Stimulated activated CD4-positive, alpha-beta T cell treated with anti-CD3 and anti-CD28 coated beads, Interleukin-1b, Interleukin-23, amount 100 ng/mL, for 4 hours (primary cell): ENCODE measurements at regions not wholly inside any gene's neighbourhood (a gene's known extent, or its start where the extent isn't known, plus 50 kb on each side); places are given as distances from the start of the nearest gene placed in this dataset.
"Not testable (repeated sequence)": the region's sequence is repeated elsewhere in the genome, so short reads cannot be mapped to it uniquely, and the experiment has no call there.

ENCODE experiments used
- DNase-seq, 2 donors: peaks; one replicate each; pipeline ENCODE4 v3.0.0-alpha.2; 2020; ENCODE audit warnings: low read depth in 2 of 2

DNA sequence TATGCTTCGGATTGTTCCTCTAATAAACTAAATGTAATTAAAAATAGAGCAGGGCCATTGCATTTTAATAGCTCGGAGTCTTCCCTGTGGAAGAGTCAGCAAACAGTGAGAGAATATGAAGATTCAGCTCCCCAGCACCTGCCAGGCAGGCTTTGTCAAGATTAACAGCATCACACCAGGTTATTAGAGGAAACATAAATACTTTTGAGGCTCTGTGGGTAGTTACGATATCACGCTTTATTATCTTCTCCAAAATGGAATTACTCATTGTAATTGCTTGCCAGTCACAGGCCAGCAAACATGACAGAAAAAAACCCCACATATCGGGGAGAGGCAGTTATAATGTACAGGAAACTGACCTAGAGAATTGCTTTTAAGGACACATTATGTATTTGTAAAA is 303.9 kb downstream of the CPS1 start:
- no peak for DNase-seq

DNA sequence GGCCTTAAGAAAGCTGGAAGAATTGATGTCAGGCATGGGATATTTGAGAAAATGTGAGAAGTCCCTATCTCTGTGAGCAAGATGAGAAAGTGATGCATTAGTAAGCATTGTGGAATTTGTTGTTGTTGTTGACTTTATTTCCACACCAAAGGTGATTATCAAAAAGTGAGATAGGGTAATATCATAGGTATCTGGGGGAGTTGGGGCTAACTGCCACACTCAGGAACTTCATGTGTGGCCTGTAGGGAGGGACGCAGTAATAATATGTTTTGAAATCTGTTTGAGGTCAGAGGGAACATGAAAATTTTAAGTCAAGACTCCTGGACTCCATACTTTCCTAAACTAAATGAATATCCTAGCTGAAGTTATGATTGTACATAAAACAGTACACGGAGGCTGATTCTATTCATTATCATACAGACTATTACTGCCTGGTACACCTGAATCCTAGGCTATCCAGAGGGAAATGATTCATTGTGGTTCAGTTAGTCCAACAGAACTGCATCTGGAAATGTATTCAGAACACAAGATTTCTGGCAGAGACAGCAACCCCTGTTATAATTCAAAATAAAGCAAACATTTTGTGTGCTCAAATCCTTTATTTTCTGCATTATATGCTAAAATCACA is 304.8 kb downstream of the CPS1 start:
- DNase-seq: no peak

DNA sequence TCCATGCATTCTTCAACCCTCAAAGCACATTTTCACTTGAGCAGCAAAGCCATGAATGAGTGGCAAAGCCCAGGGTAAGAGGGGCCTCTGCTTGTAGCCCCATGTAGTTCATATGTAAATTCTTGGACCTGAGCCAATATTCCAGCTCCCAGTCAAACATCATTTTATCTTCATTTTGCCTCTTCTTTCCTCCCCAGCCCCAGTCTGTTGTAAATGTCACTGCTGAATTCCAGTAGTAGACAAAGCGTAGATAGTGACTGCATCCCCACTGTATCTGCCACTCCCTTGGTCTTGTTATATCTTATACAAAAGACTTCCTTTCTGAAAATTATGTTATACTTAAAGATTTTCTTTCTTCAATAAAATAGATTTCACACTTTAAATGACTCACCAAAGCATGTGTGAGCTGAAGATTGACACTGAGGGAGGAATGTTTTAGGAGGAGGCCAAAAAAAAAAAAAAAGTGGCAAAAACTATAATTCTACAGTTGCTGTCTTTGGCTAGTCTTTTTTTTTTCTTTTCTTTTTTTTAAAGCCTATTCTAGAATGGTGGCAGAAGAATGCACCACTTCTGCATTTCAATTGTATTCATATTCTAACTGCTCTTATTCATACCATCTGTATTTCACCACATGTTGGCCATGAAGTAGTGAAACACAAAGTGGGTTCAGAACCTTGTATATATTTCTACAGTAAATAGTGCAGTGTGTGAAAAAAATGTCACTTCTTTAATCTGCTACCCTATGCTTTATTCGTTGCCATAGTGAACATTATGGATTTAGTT is 306.1 kb downstream of the CPS1 start:
- DNase-seq: no peak

DNA sequence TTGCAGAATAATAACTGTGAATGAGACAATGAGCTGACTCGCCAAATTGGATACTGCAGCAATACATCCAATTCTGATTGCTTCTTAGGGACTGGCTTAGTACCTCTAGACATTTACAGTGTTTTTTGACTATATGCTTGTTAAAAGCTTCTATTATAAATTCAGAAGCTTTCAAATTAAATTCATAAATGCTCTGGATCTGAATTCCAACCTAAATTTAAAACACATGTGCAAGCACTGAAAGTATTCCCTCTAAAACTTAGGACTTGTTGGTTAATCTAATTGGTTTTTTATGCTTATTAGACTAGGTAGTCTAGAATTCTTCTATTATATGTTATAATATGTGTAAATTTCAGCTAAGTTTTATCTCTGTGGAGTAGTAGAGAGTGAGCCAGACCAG is 306.9 kb downstream of the CPS1 start:
- DNase-seq: no peak

DNA sequence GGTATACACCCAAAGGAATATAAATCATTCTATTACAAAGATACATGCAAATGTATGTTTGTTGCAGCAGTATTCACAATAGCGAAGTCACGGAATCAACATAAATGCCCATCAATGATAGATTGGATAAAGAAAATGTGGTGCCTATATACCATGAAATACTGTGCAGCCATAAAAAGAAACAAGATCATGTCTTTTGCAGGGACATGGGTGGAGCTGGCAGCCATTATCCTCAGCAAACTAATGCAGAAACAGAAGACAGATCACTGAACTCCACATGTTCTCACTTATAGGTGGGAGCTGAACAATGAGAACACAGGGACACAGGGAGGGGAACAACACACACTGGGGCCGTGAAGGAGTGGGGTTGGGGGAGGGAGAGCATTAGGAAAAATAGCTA is 315.2 kb downstream of the CPS1 start:
- not testable (repeated sequence) for DNase-seq

DNA sequence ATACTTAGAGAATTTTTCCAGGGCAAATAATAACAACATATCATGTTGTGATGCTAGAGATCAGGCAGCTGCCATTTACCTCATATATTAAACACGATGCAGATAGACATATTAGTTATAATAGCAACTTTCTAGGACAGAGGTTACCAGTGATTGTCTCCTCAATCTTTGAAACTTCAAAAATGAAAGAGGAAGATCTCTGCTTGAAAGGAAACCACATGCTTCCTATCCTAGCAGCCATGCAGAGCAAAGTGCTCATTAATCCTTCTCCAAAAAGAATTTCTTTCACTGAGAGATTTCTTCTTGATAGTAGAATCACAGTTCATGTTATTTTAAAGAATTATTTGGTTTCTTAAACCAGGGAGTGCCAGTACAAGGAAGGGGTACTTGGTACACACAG is 317.2 kb downstream of the CPS1 start:
- no peak for DNase-seq

DNA sequence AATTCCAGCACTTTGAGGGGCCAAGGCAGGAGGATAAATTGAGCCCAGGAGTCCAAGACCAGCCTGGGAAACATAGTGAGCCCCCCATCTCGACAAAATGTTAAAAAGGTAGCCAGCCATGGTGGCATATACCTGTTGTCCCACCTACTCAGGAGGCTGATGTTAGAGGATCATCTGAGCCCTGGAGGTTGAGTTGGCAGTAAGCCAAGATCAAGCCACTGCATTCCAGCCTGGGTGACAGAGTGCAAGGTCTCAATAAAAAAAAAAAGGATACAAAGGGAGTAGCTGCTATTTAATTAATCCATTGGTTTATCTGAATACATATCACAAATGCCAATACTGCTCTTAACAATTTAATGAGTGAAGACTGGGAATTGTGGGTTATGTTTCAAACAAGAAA is 327.8 kb downstream of the CPS1 start:
- no peak for DNase-seq

DNA sequence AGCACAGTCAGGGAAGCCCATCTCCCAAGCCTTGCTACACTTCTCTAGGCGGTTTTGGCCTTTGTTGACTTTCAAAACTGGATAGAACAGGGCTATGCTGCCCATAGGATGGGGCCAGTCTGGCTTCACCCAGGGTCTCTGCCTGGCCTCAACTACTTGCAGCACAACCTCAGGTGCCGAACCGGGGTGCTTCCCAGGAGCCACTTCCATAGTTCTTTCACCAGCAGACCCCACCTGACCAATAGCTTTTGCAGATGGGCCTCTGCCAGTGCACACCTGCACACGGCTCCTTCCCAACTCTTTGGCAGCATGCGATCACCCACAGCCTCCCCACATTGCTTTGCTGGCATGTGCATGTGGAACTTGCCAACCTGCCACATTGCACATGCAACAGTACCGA is 331.6 kb downstream of the CPS1 start:
- DNase-seq: no peak

DNA sequence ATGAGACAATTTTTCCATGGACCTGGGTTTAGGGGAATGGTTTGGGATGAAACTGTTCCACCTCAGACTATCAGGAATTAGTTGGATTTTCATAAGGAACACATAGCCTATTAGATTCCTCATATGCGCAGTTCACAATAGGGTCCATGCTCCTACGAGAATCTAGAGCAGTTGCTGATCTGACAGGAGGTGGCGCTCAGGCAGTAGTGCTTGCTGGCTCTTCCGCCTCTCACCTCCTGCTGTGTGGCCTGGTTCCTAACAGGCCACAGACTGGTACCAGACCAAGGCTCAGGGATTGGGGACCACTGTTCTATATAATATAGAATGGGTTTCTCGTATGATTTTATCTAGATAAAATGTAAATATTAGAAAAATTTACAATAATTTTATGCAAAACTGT is 338.7 kb downstream of the CPS1 start:
- no peak for DNase-seq

DNA sequence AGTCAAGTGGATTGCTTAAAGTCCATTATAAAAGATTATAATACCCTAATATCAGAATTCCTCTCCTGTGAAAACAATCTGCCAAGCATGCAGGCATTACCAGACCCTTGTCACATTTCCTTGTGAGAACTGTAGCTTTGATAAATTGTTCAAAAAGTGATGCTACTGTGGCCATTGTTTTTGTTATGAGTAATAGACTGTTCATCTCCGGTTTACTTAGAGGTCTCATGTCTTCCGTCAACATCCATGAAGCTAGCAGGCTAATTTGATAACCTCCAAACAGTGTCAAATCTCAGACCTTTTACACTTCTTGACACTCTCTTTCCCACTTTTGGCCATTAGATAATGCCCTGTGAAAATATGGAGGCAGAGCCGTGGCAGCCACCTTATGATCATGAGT is 342.7 kb downstream of the CPS1 start:
- DNase-seq: no peak

DNA sequence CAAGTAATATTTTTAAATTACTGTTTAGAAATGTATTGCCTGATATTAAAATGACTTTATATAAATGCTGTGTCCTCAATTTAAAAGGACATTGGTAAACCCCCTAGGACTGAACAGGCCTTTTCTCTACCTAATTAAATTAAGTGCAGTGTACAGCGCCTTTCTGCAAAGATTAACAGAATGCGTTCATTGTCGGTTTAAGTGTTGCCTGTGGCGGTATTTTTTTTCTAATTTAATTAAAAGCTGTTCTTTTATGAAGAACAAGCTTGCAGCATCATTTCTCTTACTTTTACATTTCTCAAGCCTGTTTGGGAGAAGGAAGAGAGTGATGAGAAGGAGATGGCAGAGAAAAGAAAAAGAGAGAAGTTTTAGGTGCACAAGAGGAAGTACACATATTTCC is 344.9 kb downstream of the CPS1 start:
- no peak for DNase-seq

DNA sequence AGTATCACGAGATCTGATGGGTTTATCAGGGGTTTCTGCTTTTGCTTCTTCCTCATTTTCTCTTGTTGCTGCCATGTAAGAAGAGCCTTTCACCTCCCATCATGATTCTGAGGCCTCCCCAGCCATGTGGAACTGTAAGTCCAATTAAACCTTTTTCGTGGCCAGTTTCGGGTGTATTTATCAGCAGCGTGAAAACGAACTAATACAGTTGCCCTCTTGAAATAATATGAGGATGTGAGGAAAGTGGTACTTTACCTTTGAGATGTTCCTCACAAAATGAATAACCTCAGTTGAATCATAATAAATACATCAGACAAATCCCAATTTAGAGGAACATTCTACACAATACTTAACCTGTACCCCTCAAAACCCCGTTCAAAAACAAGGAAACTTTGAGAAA is 356.4 kb downstream of the CPS1 start:
- DNase-seq: no peak

DNA sequence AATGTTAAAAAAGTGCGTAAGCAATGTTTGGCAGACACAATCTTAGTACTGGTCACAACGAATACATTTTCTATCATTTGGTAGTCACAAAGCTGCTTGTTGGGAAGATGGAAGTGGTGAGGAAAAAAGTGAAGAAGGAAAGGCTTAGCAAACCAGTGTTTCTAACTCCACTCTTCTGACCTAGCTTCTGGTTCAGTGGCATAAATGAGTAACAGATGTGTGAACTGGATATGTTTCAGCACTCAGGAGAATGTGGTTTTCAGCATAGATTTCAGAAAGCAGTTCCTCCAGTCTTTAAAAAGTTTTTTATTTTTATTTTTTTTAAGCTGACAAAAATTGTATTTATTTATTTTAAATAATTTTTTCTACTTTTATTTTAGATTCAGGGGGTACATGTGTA is 357.1 kb downstream of the CPS1 start:
- no peak for DNase-seq

DNA sequence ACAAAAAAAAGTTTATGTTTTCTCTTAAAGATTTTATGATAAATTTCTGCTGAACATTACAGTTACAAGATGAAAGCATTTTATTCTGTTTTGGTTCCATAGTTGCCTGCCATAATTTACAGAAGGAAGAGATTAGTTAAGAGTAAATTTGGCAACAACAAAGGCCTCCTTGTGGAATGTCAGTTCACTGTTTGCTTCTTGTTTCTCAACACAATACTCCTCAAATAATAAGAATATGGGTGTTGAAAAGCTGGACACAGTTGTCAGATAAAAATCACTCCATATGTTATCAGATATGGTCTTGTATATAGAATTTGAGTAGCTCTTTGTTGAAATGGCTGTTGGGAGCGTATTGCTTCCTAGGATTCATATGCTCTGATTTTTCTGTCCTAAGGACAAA is 359.5 kb downstream of the CPS1 start:
- no peak for DNase-seq

DNA sequence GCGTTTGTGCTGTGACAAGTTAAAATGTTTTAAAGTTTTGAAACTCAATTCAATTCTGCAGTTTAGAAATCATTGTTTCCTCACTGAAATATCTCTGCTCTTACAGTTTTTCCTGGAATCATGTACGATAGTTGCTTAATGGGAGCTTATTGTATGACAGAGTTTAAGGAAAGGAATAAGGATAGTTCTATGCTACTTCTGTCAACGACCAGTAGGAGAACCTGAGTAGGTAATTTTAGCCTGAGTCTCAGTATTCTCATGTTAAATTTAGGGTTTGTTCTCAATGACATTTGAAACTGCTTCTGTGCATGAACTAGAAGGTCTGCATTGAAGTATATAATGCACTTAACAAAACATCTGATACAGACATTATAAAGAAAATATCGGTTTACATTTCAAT is 361.1 kb downstream of the CPS1 start:
- no peak for DNase-seq

DNA sequence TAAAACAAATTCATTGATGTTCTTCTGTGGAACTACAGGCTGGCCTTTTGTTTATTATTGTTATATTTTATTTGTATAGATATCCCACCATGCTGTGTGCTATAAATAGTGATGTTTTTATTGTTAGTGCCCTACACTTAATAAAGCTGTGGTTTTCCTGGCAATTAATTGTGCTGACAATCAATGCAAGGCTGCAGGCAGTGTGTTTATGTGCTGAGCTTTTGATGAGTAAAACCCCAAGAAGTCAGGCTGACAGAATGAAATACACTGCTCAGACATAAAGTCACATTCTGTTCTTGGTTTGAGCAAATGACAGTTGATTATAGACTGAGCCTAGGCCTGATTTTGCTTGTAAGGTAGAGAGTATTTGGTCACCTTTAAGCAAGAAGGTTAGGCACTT is 362.7 kb downstream of the CPS1 start:
- no peak for DNase-seq

DNA sequence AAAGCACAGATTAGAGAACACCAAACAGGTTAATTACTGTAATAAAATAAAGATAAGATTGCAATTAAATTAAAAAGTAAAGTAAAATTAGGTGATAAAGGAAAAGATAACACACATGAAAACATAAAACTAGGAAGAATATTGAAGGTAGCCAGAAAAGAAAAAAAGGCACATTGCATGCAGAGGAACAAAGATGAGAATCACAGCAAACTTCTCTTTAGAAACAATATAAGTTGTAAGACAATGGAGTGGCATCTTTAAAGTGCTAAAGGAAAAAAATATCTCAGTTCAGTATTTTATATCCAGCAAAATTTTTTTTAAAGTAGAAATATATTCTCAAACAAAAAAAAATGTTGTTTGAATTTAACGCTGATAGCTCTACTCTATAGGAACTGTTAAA is 366.0 kb downstream of the CPS1 start:
- DNase-seq: no peak

DNA sequence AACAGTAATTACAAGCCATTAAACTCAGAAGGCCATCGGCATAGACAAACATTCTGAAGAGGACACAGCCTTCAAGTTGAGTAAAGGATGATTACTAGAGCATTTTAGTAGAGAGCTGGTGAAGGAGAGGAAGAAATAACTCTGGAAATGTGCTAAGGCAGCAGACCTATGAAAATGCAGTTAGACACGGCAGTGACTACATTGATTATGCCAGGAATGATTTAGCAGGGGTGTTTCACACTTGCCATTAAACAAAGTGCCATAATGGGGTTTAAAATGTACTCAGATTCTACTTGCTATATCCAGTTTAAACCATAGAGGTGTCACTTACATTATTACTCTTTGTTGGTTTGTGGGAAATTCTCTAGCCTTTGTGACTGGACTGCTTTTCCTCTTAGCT is 372.3 kb downstream of the CPS1 start:
- DNase-seq: no peak

DNA sequence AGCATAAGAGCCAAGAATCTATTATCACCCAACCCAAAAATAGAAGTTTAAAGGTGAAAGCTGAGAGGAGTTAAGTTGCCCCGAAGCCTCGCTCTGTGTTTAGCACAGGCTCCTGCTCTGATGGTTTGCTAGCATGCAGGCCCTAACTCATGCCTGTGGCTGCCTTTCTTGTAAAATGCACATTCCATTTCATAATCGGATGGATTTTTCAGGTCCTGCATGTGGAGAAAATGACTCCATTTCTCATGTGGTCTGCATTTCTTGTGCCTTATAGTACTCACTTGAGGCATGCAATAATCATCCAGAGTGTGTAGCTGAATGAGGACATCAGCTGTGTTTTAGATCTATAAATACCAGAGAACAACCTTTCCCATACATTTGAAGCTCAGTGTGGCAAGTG is 381.8 kb downstream of the CPS1 start:
- DNase-seq: no peak

DNA sequence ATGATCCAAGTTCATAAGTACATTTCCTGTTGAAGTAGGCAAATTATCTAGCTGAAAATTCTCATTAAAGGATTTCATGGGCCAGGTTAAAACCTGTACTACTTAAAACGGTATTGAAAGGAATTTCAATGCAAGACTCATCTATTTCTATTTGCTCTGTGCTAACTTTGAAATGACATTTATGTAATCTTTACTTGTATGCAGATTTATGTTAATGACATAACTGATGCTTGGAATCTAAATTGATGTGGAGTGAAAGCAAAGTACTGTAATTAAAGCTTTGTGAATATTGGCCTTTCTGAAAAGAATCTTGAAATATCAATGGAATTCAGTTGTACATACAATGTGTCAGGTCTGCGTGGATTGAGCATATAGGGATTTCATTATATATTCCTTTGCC is 390.0 kb downstream of the CPS1 start:
- no peak for DNase-seq

DNA sequence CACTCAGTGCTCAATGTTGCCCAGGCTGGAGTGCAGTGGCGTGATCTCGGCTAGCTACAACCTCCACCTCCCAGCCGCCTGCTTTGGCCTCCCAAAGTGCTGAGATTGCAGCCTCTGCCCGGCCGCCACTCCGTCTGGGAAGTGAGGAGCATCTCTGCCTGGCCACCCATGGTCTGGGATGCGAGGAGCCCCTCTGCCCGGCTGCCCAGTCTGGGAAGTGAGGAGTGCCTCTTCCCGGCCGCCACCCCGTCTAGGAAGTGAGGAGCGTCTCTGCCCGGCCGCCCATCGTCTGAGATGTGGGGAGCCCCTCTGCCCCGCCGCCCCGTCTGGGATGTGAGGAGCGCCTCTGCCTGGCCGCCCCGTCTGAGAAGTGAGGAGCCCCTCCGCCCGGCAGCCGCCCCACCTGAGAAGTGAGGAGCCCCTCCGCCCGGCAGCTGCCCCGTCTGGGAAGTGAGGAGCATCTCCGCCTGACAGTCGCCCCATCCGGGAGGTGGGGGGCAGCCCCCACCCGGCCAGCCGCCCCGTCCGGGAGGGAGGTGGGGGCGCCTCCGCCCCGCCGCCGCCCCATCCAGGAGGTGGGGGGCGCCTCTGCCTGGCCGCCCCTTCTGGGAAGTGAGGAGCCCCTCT is 394.1 kb downstream of the CPS1 start:
- not testable (repeated sequence) for DNase-seq

DNA sequence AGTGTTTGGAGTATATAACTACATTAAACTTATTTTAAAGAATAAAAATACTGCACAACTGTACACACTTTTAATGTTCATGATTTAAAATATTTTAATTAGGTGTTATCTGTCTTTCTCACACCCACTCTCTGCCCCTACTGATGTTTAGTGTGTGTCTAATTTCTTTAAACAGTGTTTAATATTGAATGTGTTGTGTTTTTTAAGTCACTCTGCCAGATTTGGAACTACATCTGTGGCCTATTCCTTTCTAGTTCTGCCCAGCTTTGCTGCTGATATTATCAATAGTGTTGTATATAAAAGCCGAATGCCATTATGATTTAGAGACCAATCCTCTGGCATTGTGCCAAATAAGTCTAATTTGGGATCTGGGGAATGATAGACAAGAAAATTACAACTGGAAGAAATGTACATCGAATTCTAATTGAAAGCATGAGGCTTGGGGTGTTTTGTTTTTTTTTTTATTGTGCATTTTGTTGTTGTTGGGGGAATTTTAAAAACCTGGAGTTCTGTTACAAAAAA is 398.0 kb downstream of the CPS1 start:
- no peak for DNase-seq

DNA sequence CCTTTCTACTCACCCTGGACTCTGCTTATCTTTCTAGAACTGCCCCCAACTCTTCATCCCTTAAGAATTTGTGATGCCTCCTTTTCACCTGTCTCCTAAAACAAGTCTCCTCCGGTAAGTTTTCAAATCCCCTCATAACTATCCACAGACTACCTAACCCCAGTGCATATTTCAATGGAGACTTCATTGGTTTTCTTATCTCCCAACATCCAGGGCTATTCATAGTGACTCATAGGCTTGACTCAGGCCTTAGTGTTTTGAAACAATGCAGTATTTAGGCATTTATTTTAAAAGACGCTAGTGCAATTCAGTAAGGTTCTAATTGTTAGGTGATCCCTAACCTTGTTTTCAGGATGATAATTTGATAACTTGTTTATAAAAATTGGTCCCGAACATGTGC is 399.2 kb downstream of the CPS1 start:
- DNase-seq: no peak
